HCT116 (cell line): ENCODE measurements at regions not wholly inside any gene's neighbourhood (a gene's known extent, or its start where the extent isn't known, plus 50 kb on each side); places are given as distances from the start of the nearest gene placed in this dataset.

Experiments
- ATAC-seq: fragments of 200-7000 bp; cut with Tn5 transposase; 2 replicates; pipeline ENCODE4 v1.9.1; 2020; ENCODE audit warnings: mild to moderate bottlenecking, moderate library complexity
- BruUV-seq: library from RNA; stranded (reverse); fragments of 400-500 nt; replicated peaks from 2 replicates; lab custom pipeline; 2021; lab: Mats Ljungman, UMichigan
- CTCF ChIA-PET: fragments of 300-600 bp; sonication (Branson Sonifier 250); formaldehyde crosslinking; loops from one replicate; lab custom pipeline; 2021; ENCODE audit warnings: antibody characterized with exemption; lab: Charles Lee
- POLR2A ChIA-PET: fragments of 300-600, 350-600 bp; sonication (Branson Sonifier 250); formaldehyde crosslinking; loops from one replicate; lab custom pipeline; 2021; ENCODE audit warnings: antibody characterized with exemption; lab: Charles Lee
- RAD21 ChIA-PET, 2 experiments: fragments of 300-600 bp; sonication (Branson Sonifier 250); formaldehyde crosslinking; loops; one replicate each; lab custom pipeline; 2023; ENCODE audit warnings: low total read pairs in 2 of 2; ENCODE audit not compliant: uncharacterized antibody in 2 of 2, unreplicated experiment in 2 of 2, low non-redundant PET in 1 of 2; lab: Charles Lee
- DNase-seq: peaks from one replicate; pipeline ENCODE4 v3.0.0-alpha.2; 2010; ENCODE audit warnings: low read depth, low spot score
- H2AFZ ChIP-seq: fragments of 200-600 bp; shearing (Covaris generic), sonication (generic); 2 replicates; pipeline ENCODE4 v1.6.1; 2017; ENCODE audit warnings: low read depth, mixed run types, mixed read lengths, antibody characterized with exemption, low read length; ENCODE audit not compliant: poor library complexity, severe bottlenecking
- H3K27ac ChIP-seq: 2 replicates; pipeline ENCODE4 v1.5.1; 2012; ENCODE audit warnings: low read depth, low read length
- H3K27me3 ChIP-seq: fragments of 200-600 bp; sonication (generic); 2 replicates; pipeline ENCODE4 v1.6.1; 2016; ENCODE audit warnings: mixed run types, low read length, mixed read lengths; ENCODE audit not compliant: insufficient read depth
- H3K36me3 ChIP-seq, 2 experiments: fragments of 200-500 bp in 1 of 2; fragments of 200-600 bp in 1 of 2; sonication (Bioruptor generic) in 1 of 2; sonication (generic) in 1 of 2; 2 replicates each; pipeline versions ENCODE4 v1.5.1 to v1.6.1; 2014 to 2016; ENCODE audit warnings: low read length in 2 of 2, inconsistent platforms in 1 of 2, mixed read lengths in 1 of 2, mixed run types in 1 of 2; ENCODE audit not compliant: insufficient read depth in 2 of 2, control insufficient read depth in 1 of 2
- H3K4me1 ChIP-seq, 2 experiments: fragments of 200-600 bp in 1 of 2; sonication (generic) in 1 of 2; 2 replicates each; pipeline versions ENCODE4 v1.5.1 to v1.6.1; 2012 to 2017; ENCODE audit warnings: low read length in 2 of 2, inconsistent platforms in 1 of 2, mild to moderate bottlenecking in 1 of 2, mixed read lengths in 1 of 2, mixed run types in 1 of 2, moderate library complexity in 1 of 2; ENCODE audit not compliant: insufficient read depth in 2 of 2, control insufficient read depth in 1 of 2
- H3K4me2 ChIP-seq: fragments of 200-600 bp; sonication (generic); 2 replicates; pipeline ENCODE4 v1.6.1; 2017; ENCODE audit warnings: mixed run types, low read length, mixed read lengths
- H3K4me3 ChIP-seq, 2 experiments: fragments of 200-600 bp in 1 of 2; sonication (generic) in 1 of 2; replicated peaks in 1 of 2; 2 replicates each; pipeline ENCODE4 v1.5.1; 2011 to 2016; ENCODE audit warnings: low read length in 2 of 2, control low read depth in 1 of 2, low read depth in 1 of 2, mild to moderate bottlenecking in 1 of 2, mixed read lengths in 1 of 2, mixed run types in 1 of 2
- H3K79me2 ChIP-seq: fragments of 200-600 bp; sonication (generic); 2 replicates; pipeline ENCODE4 v1.6.1; 2017; ENCODE audit warnings: mild to moderate bottlenecking, mixed run types, low read length, moderate library complexity, mixed read lengths; ENCODE audit not compliant: insufficient read depth
- H3K9ac ChIP-seq: fragments of 200-600 bp; sonication (generic); 2 replicates; pipeline ENCODE4 v1.6.1; 2016; ENCODE audit warnings: low read length, mixed read lengths
- H3K9me2 ChIP-seq: fragments of 200-600 bp; sonication (generic), shearing (Covaris generic); 2 replicates; pipeline ENCODE4 v1.6.1; 2017; ENCODE audit warnings: mixed run types, mild to moderate bottlenecking, moderate library complexity; ENCODE audit not compliant: insufficient read depth
- H3K9me3 ChIP-seq, 2 experiments: fragments of 200-500 bp in 1 of 2; fragments of 200-600 bp in 1 of 2; sonication (Bioruptor generic) in 1 of 2; sonication (generic) in 1 of 2; 2 replicates each; pipeline ENCODE4 v1.6.1; 2014 to 2017; ENCODE audit warnings: low read length in 2 of 2, mixed read lengths in 2 of 2, inconsistent platforms in 1 of 2, low read depth in 1 of 2, mild to moderate bottlenecking in 1 of 2, mixed run types in 1 of 2, moderate library complexity in 1 of 2; ENCODE audit not compliant: control insufficient read depth in 1 of 2, insufficient read depth in 1 of 2
- H4K20me1 ChIP-seq: fragments of 200-600 bp; sonication (generic), shearing (Covaris generic); 2 replicates; pipeline ENCODE4 v1.6.1; 2017; ENCODE audit warnings: mixed run types, mild to moderate bottlenecking, moderate library complexity; ENCODE audit not compliant: insufficient read depth
- ATF3 ChIP-seq: IDR thresholded peaks from 2 replicates; pipeline ENCODE4 v1.6.1; 2012
- CBX3 ChIP-seq: IDR thresholded peaks from 2 replicates; pipeline ENCODE4 v1.6.1; 2012; ENCODE audit warnings: low read depth
- CEBPB ChIP-seq: IDR thresholded peaks from 2 replicates; pipeline ENCODE4 v1.6.1; 2012; ENCODE audit warnings: low read depth
- EZH2 ChIP-seq: fragments of 200-600 bp; sonication (generic); IDR thresholded peaks from 2 replicates; pipeline ENCODE4 v1.6.1; 2017; ENCODE audit warnings: antibody characterized with exemption, mixed run types
- JUND ChIP-seq: IDR thresholded peaks from 2 replicates; pipeline ENCODE4 v1.6.1; 2012
- MAX ChIP-seq: IDR thresholded peaks from 2 replicates; pipeline ENCODE4 v1.6.1; 2012
- POLR2AphosphoS5 ChIP-seq: IDR thresholded peaks from 2 replicates; pipeline ENCODE4 v1.6.1; 2011; ENCODE audit warnings: mild to moderate bottlenecking, low read depth, low read length, moderate library complexity
- SP1 ChIP-seq: IDR thresholded peaks from 2 replicates; pipeline ENCODE4 v1.6.1; 2012; ENCODE audit warnings: low read depth
- TCF7L2 ChIP-seq: IDR thresholded peaks from 2 replicates; pipeline ENCODE4 v1.7.0; 2011; ENCODE audit warnings: borderline replicate concordance, inconsistent platforms; ENCODE audit not compliant: insufficient read depth, insufficient read length; ENCODE audit errors: extremely low read depth
- intact Hi-C: fragments of 100-400 bp; cut with micrococcal nuclease; formaldehyde crosslinking; loops from 2 replicates; pipeline ENCODE4 v1.10.0; 2022

DNA sequence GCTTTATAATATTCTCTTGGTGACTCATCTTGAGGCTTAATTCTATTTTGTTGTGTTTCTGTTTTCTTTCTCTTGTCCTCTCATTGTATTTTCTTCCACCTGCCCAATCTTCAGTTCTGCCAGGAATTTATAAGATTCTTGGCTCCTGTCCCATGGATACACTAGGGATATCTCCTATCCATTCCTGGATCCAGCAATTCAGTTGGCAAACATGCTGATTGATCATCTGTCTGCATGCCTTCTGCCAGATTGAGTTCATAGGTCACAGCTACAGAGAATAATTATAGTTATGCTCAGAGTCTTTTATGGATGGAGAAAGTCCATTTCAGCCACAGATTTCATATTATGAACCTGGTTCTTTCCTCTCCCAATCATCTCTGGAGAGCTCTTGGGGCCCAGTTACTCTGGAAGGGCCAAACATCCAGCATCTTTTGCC is 140.4 kb upstream of the MAGI2 start:
- H3K27me3 ChIP-seq: no peaks in the 10 kb centered on the region
- no peaks in the 10 kb centered on the region for H4K20me1 ChIP-seq
- no peak overlapping the region for H3K4me2 ChIP-seq
- CTCF ChIA-PET: no interaction called here
- no TSS peak for BruUV-seq
- H3K4me3 ChIP-seq: no peak overlapping the region
- no peaks in the 10 kb centered on the region for H3K9me2 ChIP-seq
- H3K36me3 ChIP-seq: no peaks in the 10 kb centered on the region
- intact Hi-C loops: no loop called here
- H3K9me3 ChIP-seq: no peaks in the 10 kb centered on the region
- POLR2A ChIA-PET: no interaction called here
- RAD21 ChIA-PET: no interaction called here
- no peak for ATAC-seq
- H3K4me1 ChIP-seq: no peaks in the 10 kb centered on the region
- TF ChIP-seq POLR2AphosphoS5: no peak
- H3K9ac ChIP-seq: no peak overlapping the region
- H2AFZ ChIP-seq: peak overlapping the region; percentile 60
- DNase-seq: no peak
- H3K27ac ChIP-seq: no peak overlapping the region
- no peaks in the 10 kb centered on the region for H3K79me2 ChIP-seq

- DNase-seq (no peak), ATAC-seq (no peak)
- H3K9me3 ChIP-seq: no peaks in the 10 kb centered on the region
- intact Hi-C loops: no loop called here
- no peaks in the 10 kb centered on the region for H3K4me1 ChIP-seq
- H3K79me2 ChIP-seq: no peaks in the 10 kb centered on the region
- ChIA-PET POLR2A (no interaction called here), CTCF (no interaction called here), RAD21 (no interaction called here)
- no peak overlapping the region for H3K4me3 ChIP-seq
- no peak for TF ChIP-seq POLR2AphosphoS5
- no peak for TF ChIP-seq SP1
- TF ChIP-seq EZH2: no peak
- TF ChIP-seq ATF3: no peak
- no peak for TF ChIP-seq CBX3
- no peak for TF ChIP-seq CEBPB
- TF ChIP-seq TCF7L2: no peak
- no peak for TF ChIP-seq MAX
- TF ChIP-seq JUND: no peak
- no TSS peak for BruUV-seq
- H3K36me3 ChIP-seq: no peaks in the 10 kb centered on the region
- no peak overlapping the region for H3K9ac ChIP-seq
- H3K27me3 ChIP-seq: no peaks in the 10 kb centered on the region
- H3K9me2 ChIP-seq: no peaks in the 10 kb centered on the region
- H3K27ac ChIP-seq: no peak overlapping the region
- H3K4me2 ChIP-seq: no peak overlapping the region
- no peaks in the 10 kb centered on the region for H4K20me1 ChIP-seq
- peak overlapping the region; percentile 11 for H2AFZ ChIP-seq
Observed at GRCh38 chr7:79590916-79591623, 137.6 kb upstream of the MAGI2 start.
